GM23338 (cell line): ENCODE measurements at regions not wholly inside any gene's neighbourhood (a gene's known extent, or its start where the extent isn't known, plus 50 kb on each side); places are given as distances from the start of the nearest gene placed in this dataset.

ENCODE experiments used
- ATAC-seq: fragments of 200-7000 bp; cut with Tn5 transposase; 3 replicates; pipeline ENCODE4 v1.9.1; 2020
- DNase-seq: peaks from one replicate; pipeline ENCODE4 v3.0.0-alpha.2; 2015; ENCODE audit warnings: low spot score
- H2AFZ ChIP-seq: fragments of 200-600 bp; sonication (generic); 2 replicates; pipeline ENCODE4 v1.8.0; 2016; ENCODE audit warnings: antibody characterized with exemption, mild to moderate bottlenecking, moderate library complexity
- H3F3A ChIP-seq: fragments of 200-600 bp; sonication (generic); replicated peaks from 2 replicates; pipeline ENCODE4 v1.8.0; 2017; ENCODE audit warnings: antibody characterized with exemption, mixed run types, low read depth
- H3K27ac ChIP-seq: fragments of 200-600 bp; sonication (generic); 2 replicates; pipeline ENCODE4 v1.6.1; 2016; ENCODE audit warnings: low read depth
- H3K27me3 ChIP-seq: fragments of 200-600 bp; sonication (generic); 2 replicates; pipeline ENCODE4 v1.8.0; 2016; ENCODE audit warnings: mild to moderate bottlenecking, mixed run types, moderate library complexity; ENCODE audit not compliant: insufficient read depth
- H3K36me3 ChIP-seq: fragments of 200-600 bp; sonication (generic); 2 replicates; pipeline ENCODE4 v1.8.0; 2016; ENCODE audit warnings: mild to moderate bottlenecking; ENCODE audit not compliant: insufficient read depth
- H3K4me1 ChIP-seq: fragments of 200-600 bp; sonication (generic); 2 replicates; pipeline ENCODE4 v1.8.0; 2016; ENCODE audit warnings: mild to moderate bottlenecking, moderate library complexity; ENCODE audit not compliant: insufficient read depth
- H3K4me2 ChIP-seq: fragments of 200-600 bp; sonication (generic); 2 replicates; pipeline ENCODE4 v1.7.1; 2017; ENCODE audit warnings: mixed run types
- H3K4me3 ChIP-seq: fragments of 200-600 bp; sonication (generic); 2 replicates; pipeline ENCODE4 v1.6.1; 2016; ENCODE audit warnings: mixed run types
- H3K79me2 ChIP-seq: fragments of 200-600 bp; sonication (generic); replicated peaks from 2 replicates; pipeline ENCODE4 v1.8.0; 2017; ENCODE audit warnings: mild to moderate bottlenecking; ENCODE audit not compliant: insufficient read depth
- H3K9me2 ChIP-seq: fragments of 200-600 bp; sonication (generic); 2 replicates; pipeline ENCODE4 v1.8.0; 2017; ENCODE audit not compliant: insufficient read depth
- H4K20me1 ChIP-seq: fragments of 200-600 bp; sonication (generic); replicated peaks from 2 replicates; pipeline ENCODE4 v1.8.0; 2017; ENCODE audit warnings: mild to moderate bottlenecking; ENCODE audit not compliant: insufficient read depth
- H3K27ac Mint-ChIP-seq: 2 replicates; pipeline ENCODE4 v1.8.0; 2020; ENCODE audit warnings: inconsistent platforms, mild to moderate bottlenecking, moderate library complexity, mixed read lengths
- H3K27me3 Mint-ChIP-seq: 3 replicates; pipeline ENCODE4 v1.8.0; 2022; ENCODE audit warnings: low read depth, mild to moderate bottlenecking, moderate library complexity, mixed read lengths, inconsistent platforms; ENCODE audit not compliant: insufficient read depth, poor library complexity
- H3K36me3 Mint-ChIP-seq: 3 replicates; pipeline ENCODE4 v1.8.0; 2021; ENCODE audit warnings: low read depth, mild to moderate bottlenecking, inconsistent platforms, moderate library complexity, mixed read lengths
- H3K4me1 Mint-ChIP-seq: 3 replicates; pipeline ENCODE4 v1.8.0; 2020; ENCODE audit warnings: mild to moderate bottlenecking, inconsistent platforms, mixed read lengths
- H3K4me3 Mint-ChIP-seq: 3 replicates; pipeline ENCODE4 v1.8.0; 2021; ENCODE audit warnings: moderate library complexity, mild to moderate bottlenecking, inconsistent platforms, mixed read lengths
- H3K9me3 Mint-ChIP-seq: 3 replicates; pipeline ENCODE4 v1.8.0; 2020; ENCODE audit warnings: moderate library complexity, mild to moderate bottlenecking, inconsistent platforms, mixed read lengths
- CREB1 ChIP-seq: fragments of 250-450 bp; sonication (Bioruptor Pico); IDR thresholded peaks from 2 replicates; pipeline ENCODE4 v1.5.0; 2020; ENCODE audit warnings: low read depth, mild to moderate bottlenecking, moderate library complexity
- ETS1 ChIP-seq: IDR thresholded peaks from 2 replicates; pipeline ENCODE4 v1.6.1; 2016; ENCODE audit warnings: antibody characterized with exemption
- JUNB ChIP-seq: IDR thresholded peaks from one replicate; pipeline ENCODE4 v1.6.1; 2016; ENCODE audit warnings: antibody characterized with exemption; ENCODE audit not compliant: unreplicated experiment
- NANOG ChIP-seq: IDR thresholded peaks from 2 replicates; pipeline ENCODE4 v1.6.1; 2016; ENCODE audit warnings: antibody characterized with exemption, borderline replicate concordance
- ZNF114 ChIP-seq: fragments of 250-450 bp; sonication (Bioruptor Pico); IDR thresholded peaks from 2 replicates; pipeline ENCODE4 v1.5.0; 2020; ENCODE audit warnings: mild to moderate bottlenecking, moderate library complexity
- ZNF462 ChIP-seq: fragments of 250-450 bp; sonication (Bioruptor Pico); IDR thresholded peaks from 2 replicates; pipeline ENCODE4 v1.5.0; 2020; ENCODE audit warnings: mild to moderate bottlenecking, moderate library complexity

GRCh38 chr7:54355842-54356241 is 186.3 kb upstream of the VSTM2A start (continued):
- TF ChIP-seq ZNF462 (CRISPR knock-in tag): no peak

- Histone ChIP-seq H3K27me3 (no peaks in the 10 kb centered on the region), H3K36me3 (no peaks in the 10 kb centered on the region), H3K4me2 (no peak overlapping the region), H3K9me2 (no peaks in the 10 kb centered on the region; the same call in 1 of the 2 replicates), H3K4me3 (no peak overlapping the region), H3K79me2 (no peaks in the 10 kb centered on the region), H3K4me1 (no peaks in the 10 kb centered on the region), H3K27ac (no peak overlapping the region), H2AFZ (no peak overlapping the region), H4K20me1 (no peaks in the 10 kb centered on the region), H3F3A (no peaks in the 10 kb centered on the region)
- Mint-ChIP-seq H3K27ac (no peak overlapping the region), H3K4me3 (no peak overlapping the region), H3K36me3 (no peaks in the 10 kb centered on the region), H3K27me3 (no peaks in the 10 kb centered on the region), H3K9me3 (peaks cover 2% of the 10 kb centered on the region; the same call in 2 of the 3 replicates), H3K4me1 (peaks cover 6% of the 10 kb centered on the region; the same call in 2 of the 3 replicates)
- no peak for DNase-seq
- ATAC-seq: no peak
- TF ChIP-seq NANOG: no peak
- no peak for TF ChIP-seq ETS1
- no peak for TF ChIP-seq ZNF462 (CRISPR knock-in tag)
- no peak for TF ChIP-seq JUNB
- no peak for TF ChIP-seq ZNF114 (CRISPR knock-in tag)
- TF ChIP-seq CREB1 (CRISPR knock-in tag): no peak
These were observed 181.9 kb upstream of the VSTM2A start for GRCh38 chr7:54360075-54360840.
